ENCODE measurements at regions not wholly inside any gene's neighbourhood (a gene's known extent, or its start where the extent isn't known, plus 50 kb on each side); places are given as distances from the start of the nearest gene placed in this dataset.

DNA sequence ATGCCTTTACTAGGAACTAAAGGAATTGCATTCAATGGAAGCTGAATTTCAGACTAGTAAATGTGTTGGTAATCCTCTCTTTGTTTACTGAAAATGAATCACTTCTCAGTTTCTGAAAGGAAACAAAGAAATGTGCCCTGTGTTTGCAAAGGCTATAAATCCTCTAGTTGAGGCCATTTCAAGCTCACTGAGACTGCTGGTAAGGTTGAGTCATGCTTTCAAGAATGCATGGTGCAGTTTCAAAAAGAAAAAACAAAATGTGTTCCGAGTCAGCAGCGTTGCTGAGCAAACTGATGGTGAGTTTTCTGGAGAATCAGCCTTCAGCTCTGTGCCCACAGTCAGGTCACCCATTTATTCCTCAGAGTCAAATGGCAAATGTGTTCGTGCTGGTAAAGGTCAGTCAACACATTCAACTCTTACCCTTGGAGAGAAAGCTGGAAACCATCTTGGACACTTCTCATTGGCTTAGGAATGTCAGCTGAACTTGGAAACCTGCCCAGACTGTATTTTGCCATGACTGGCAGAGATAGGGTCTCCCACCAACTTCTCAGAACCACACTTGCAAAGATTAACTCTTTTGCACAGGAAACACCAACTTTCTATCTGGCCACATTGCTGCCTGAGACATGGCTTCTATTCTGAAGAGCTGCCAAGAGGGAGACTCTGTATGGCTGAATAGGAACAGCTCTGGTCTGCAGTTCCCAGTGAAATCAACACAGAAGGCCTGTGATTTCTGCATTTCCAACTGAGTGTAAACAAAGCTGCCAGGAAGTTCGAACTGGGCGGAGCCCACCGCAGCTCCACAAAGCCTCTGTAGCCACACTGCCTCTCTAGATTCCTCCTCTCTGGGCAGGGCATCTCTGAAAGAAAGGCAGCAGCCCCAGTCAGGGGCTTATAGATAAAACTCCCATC, 484.4 kb downstream of the ATP23 start:
- Histone ChIP-seq H4K8ac (ENCODE audit: low read depth in 2 of 2, low read length in 2 of 2) (peak overlapping the region; percentile 64 to 92), H3K4ac (ENCODE audit: low read depth, low read length) (peak overlapping the region; percentile 93), H3K4me2 (ENCODE audit: low read depth, low read length) (peak overlapping the region; percentile 89), H3K4me1 (ENCODE audit: control insufficient read depth, insufficient read depth, low read length) (peaks cover 12% of the 10 kb centered on the region), H4K5ac (ENCODE audit: low read depth, low read length) (peak overlapping the region; percentile 77), H2AFZ (replicated peaks; ENCODE audit: low read length, poor library complexity) (peak overlapping the region; percentile 83), H3K18ac (ENCODE audit: low read depth, low read length) (peak overlapping the region; percentile 88), H3K4me3 (ENCODE audit: insufficient read depth, low read depth, low read length) (peak overlapping the region; percentile 8; the same call in 1 of the 2 replicates), H3K9me3 (ENCODE audit: control insufficient read depth, insufficient read depth, low read length) (no peaks in the 10 kb centered on the region), H3K27me3 (ENCODE audit: control insufficient read depth, insufficient read depth, low read length) (no peaks in the 10 kb centered on the region), H3K79me1 (ENCODE audit: low read depth in 1 of 2, low read length in 2 of 2) (no peaks in the 10 kb centered on the region), H2BK120ac (ENCODE audit: low read depth, low read length) (peak overlapping the region; percentile 97), H3K23ac (ENCODE audit: low read depth, low read length) (peak overlapping the region; percentile 88), H3K9ac (ENCODE audit: low read depth, low read length) (peak overlapping the region; percentile 30), H2BK15ac (ENCODE audit: low read depth, low read length) (peak overlapping the region; percentile 72), H4K91ac (ENCODE audit: insufficient read depth, low read depth, low read length) (peak overlapping the region; percentile 94), H3K14ac (replicated peaks; ENCODE audit: low read depth, low read length) (peak overlapping the region; percentile 92), H3K9me1 (ENCODE audit: insufficient read depth, low read length) (no peaks in the 10 kb centered on the region), H3K56ac (ENCODE audit: extremely low read depth, insufficient read depth, low read length) (peak overlapping the region; percentile 92), H2BK20ac (ENCODE audit: low read depth, low read length) (peak overlapping the region; percentile 96), H4K20me1 (ENCODE audit: insufficient read depth, low read length) (no peaks in the 10 kb centered on the region), H2BK5ac (ENCODE audit: low read depth, low read length, poor library complexity, severe bottlenecking) (peak overlapping the region; percentile 95), H2AK9ac (replicated peaks; ENCODE audit: low read depth, low read length, poor library complexity) (peak overlapping the region; percentile 37), H3K36me3 (ENCODE audit: control insufficient read depth, insufficient read depth, low read length) (no peaks in the 10 kb centered on the region), H2AK5ac (ENCODE audit: low read depth, low read length) (peak overlapping the region; percentile 83), H3K27ac (ENCODE audit: insufficient read depth, low read length) (peak overlapping the region; percentile 79)
- intact Hi-C loops (cut with micrococcal nuclease), result loop anchor here (2.0 to 5.0 kb wide), 2 partner anchors 105 to 492 kb away; no protein-coding TSS in a partner anchor
- no TSS peak for BruUV-seq (replicated peaks)
- no CpG with 5 or more reads among the region's 6 CpGs for WGBS, 2 experiments (ENCODE audit: extremely low coverage in 2 of 2, insufficient read length in 1 of 2)
- dilution Hi-C loops (cut with HindIII; ENCODE audit: low sequenced_read_pairs, unreplicated experiment), result no loop called here
- ATAC-seq (ENCODE audit: low read depth) (peak; percentile 90), DNase-seq (peak; percentile 94)
- in situ Hi-C loops (cut with MboI; ENCODE audit: low sequenced_read_pairs), result no loop called here
- POLR2A ChIA-PET (ENCODE audit: unreplicated experiment), result no interaction called here
- CTCF ChIA-PET, result interaction anchor here (0.8 to 2.7 kb wide), 8 partner anchors 9 to 689 kb away, joined by 3 to 10 read pairs (median 4); no protein-coding TSS in a partner anchor
- TF ChIP-seq CEBPB (IDR thresholded peaks at IDR 0.05; ENCODE audit: low read depth, low read length) (peak; percentile 27; the same call in 1 of the 2 replicates), RAD21 (IDR thresholded peaks at IDR 0.05; ENCODE audit: low read length) (0 out of 2 replicates have a peak, but pooled peaks have one; percentile 15), MAFK (IDR thresholded peaks at IDR 0.05; ENCODE audit: low read depth, low read length) (no peak), POLR2A (IDR thresholded peaks at IDR 0.05; ENCODE audit: low read depth, low read length) (no peak), MXI1 (IDR thresholded peaks at IDR 0.05; ENCODE audit: borderline replicate concordance, low read depth, low read length) (no peak), RCOR1 (IDR thresholded peaks at IDR 0.05; ENCODE audit: insufficient replicate concordance, low read length) (no peak), SMC3 (IDR thresholded peaks at IDR 0.05; ENCODE audit: low read depth, low read length) (no peak), BHLHE40 (IDR thresholded peaks at IDR 0.05; ENCODE audit: low read depth, low read length) (peak; percentile 49), FOS (IDR thresholded peaks at IDR 0.05; ENCODE audit: low read depth, low read length) (peak; percentile 81), MAZ (IDR thresholded peaks at IDR 0.05; ENCODE audit: borderline replicate concordance, low read depth, low read length) (no peak)
- TF ChIP-seq, protein P1, sequence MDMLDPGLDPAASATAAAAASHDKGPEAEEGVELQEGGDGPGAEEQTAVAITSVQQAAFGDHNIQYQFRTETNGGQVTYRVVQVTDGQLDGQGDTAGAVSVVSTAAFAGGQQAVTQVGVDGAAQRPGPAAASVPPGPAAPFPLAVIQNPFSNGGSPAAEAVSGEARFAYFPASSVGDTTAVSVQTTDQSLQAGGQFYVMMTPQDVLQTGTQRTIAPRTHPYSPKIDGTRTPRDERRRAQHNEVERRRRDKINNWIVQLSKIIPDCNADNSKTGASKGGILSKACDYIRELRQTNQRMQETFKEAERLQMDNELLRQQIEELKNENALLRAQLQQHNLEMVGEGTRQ (IDR thresholded peaks at IDR 0.05; ENCODE audit: low read depth, low read length), result no peak; the same call in 1 of the 2 replicates
- TF ChIP-seq, protein P2, sequence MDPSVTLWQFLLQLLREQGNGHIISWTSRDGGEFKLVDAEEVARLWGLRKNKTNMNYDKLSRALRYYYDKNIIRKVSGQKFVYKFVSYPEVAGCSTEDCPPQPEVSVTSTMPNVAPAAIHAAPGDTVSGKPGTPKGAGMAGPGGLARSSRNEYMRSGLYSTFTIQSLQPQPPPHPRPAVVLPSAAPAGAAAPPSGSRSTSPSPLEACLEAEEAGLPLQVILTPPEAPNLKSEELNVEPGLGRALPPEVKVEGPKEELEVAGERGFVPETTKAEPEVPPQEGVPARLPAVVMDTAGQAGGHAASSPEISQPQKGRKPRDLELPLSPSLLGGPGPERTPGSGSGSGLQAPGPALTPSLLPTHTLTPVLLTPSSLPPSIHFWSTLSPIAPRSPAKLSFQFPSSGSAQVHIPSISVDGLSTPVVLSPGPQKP (IDR thresholded peaks at IDR 0.05; ENCODE audit: borderline replicate concordance, low read depth, low read length), result no peak
- TF ChIP-seq, protein P3, sequence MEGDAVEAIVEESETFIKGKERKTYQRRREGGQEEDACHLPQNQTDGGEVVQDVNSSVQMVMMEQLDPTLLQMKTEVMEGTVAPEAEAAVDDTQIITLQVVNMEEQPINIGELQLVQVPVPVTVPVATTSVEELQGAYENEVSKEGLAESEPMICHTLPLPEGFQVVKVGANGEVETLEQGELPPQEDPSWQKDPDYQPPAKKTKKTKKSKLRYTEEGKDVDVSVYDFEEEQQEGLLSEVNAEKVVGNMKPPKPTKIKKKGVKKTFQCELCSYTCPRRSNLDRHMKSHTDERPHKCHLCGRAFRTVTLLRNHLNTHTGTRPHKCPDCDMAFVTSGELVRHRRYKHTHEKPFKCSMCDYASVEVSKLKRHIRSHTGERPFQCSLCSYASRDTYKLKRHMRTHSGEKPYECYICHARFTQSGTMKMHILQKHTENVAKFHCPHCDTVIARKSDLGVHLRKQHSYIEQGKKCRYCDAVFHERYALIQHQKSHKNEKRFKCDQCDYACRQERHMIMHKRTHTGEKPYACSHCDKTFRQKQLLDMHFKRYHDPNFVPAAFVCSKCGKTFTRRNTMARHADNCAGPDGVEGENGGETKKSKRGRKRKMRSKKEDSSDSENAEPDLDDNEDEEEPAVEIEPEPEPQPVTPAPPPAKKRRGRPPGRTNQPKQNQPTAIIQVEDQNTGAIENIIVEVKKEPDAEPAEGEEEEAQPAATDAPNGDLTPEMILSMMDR (conservative IDR thresholded peaks at IDR 0.05; ENCODE audit: low read depth, low read length), result no peak
